Muscle layer of colon (tissue), 2 donors: ENCODE measurements at regions not wholly inside any gene's neighbourhood (a gene's known extent, or its start where the extent isn't known, plus 50 kb on each side); places are given as distances from the start of the nearest gene placed in this dataset.

ENCODE experiments used
- H3K27ac ChIP-seq: one replicate; pipeline ENCODE4 v1.7.0; 2013; ENCODE audit warnings: low read depth, mild to moderate bottlenecking, low read length, moderate library complexity
- H3K27me3 ChIP-seq, 2 donors: one replicate each; pipeline ENCODE4 v1.7.0; 2013; ENCODE audit warnings: low read length in 2 of 2, mild to moderate bottlenecking in 2 of 2; ENCODE audit not compliant: insufficient read depth in 2 of 2, control insufficient read depth in 1 of 2
- H3K36me3 ChIP-seq: one replicate; pipeline ENCODE4 v1.7.0; 2013; ENCODE audit warnings: mild to moderate bottlenecking, low read length; ENCODE audit not compliant: insufficient read depth
- H3K4me1 ChIP-seq: one replicate; pipeline ENCODE4 v1.7.0; 2013; ENCODE audit warnings: mild to moderate bottlenecking, low read length; ENCODE audit not compliant: insufficient read depth
- H3K4me3 ChIP-seq, 2 donors: one replicate each; pipeline ENCODE4 v1.7.0; 2013; ENCODE audit warnings: low read length in 2 of 2, low read depth in 1 of 2, mild to moderate bottlenecking in 1 of 2, moderate library complexity in 1 of 2
- H3K9ac ChIP-seq: one replicate; pipeline ENCODE4 v1.7.0; 2013; ENCODE audit warnings: low read length
- H3K9me3 ChIP-seq: one replicate; pipeline ENCODE4 v1.7.0; 2013; ENCODE audit warnings: mild to moderate bottlenecking, low read length
- donor health status: abdominal sarcoma.
- donor health status: Adenocarcinoma of cecum.

- no peaks in the 10 kb centered on the region for H3K4me1 ChIP-seq
- no peaks in the 10 kb centered on the region for H3K27me3 ChIP-seq
- H3K9me3 ChIP-seq, result no peaks in the 10 kb centered on the region
- H3K36me3 ChIP-seq, result no peaks in the 10 kb centered on the region
- no peak overlapping the region for H3K27ac ChIP-seq
- H3K9ac ChIP-seq, result no peak overlapping the region
- no peak overlapping the region for H3K4me3 ChIP-seq
Observed at GRCh38 chr13:107231944-107232343, 664.0 kb upstream of the ARGLU1 start.

GRCh38 chr13:107223867-107224266, 655.9 kb upstream of the ARGLU1 start:
- no peaks in the 10 kb centered on the region for H3K9me3 ChIP-seq
- no peak overlapping the region for H3K27ac ChIP-seq
- no peak overlapping the region for H3K9ac ChIP-seq
- no peaks in the 10 kb centered on the region for H3K4me1 ChIP-seq
- H3K4me3 ChIP-seq, result no peak overlapping the region
- no peaks in the 10 kb centered on the region for H3K27me3 ChIP-seq
- H3K36me3 ChIP-seq, result no peaks in the 10 kb centered on the region

GRCh38 chr13:107222597-107222996, 654.7 kb upstream of the ARGLU1 start:
- Histone ChIP-seq H3K27ac (no peak overlapping the region), H3K4me3 (no peak overlapping the region), H3K36me3 (no peaks in the 10 kb centered on the region), H3K9me3 (no peaks in the 10 kb centered on the region), H3K4me1 (no peaks in the 10 kb centered on the region), H3K27me3 (no peaks in the 10 kb centered on the region), H3K9ac (no peak overlapping the region)

GRCh38 chr13:107220245-107220644, 652.3 kb upstream of the ARGLU1 start:
- no peaks in the 10 kb centered on the region for H3K9me3 ChIP-seq
- H3K4me1 ChIP-seq, result no peaks in the 10 kb centered on the region
- H3K27ac ChIP-seq, result no peak overlapping the region
- H3K9ac ChIP-seq, result no peak overlapping the region
- no peaks in the 10 kb centered on the region for H3K36me3 ChIP-seq
- H3K27me3 ChIP-seq, result no peaks in the 10 kb centered on the region
- H3K4me3 ChIP-seq, result no peak overlapping the region

- H3K36me3 ChIP-seq, result no peaks in the 10 kb centered on the region
- H3K9me3 ChIP-seq, result no peaks in the 10 kb centered on the region
- no peaks in the 10 kb centered on the region for H3K27me3 ChIP-seq
- no peak overlapping the region for H3K4me3 ChIP-seq
- no peaks in the 10 kb centered on the region for H3K4me1 ChIP-seq
- H3K27ac ChIP-seq, result no peak overlapping the region
- no peak overlapping the region for H3K9ac ChIP-seq
Observed at GRCh38 chr13:107217251-107217650, 649.3 kb upstream of the ARGLU1 start.

GRCh38 chr13:107216046-107216755, 648.3 kb upstream of the ARGLU1 start:
- Histone ChIP-seq H3K36me3 (no peaks in the 10 kb centered on the region), H3K4me3 (no peak overlapping the region), H3K4me1 (no peaks in the 10 kb centered on the region), H3K9me3 (no peaks in the 10 kb centered on the region), H3K27ac (no peak overlapping the region), H3K27me3 (no peaks in the 10 kb centered on the region), H3K9ac (no peak overlapping the region)

- H3K4me1 ChIP-seq, result no peaks in the 10 kb centered on the region
- no peak overlapping the region for H3K4me3 ChIP-seq
- no peaks in the 10 kb centered on the region for H3K9me3 ChIP-seq
- H3K27ac ChIP-seq, result no peak overlapping the region
- no peaks in the 10 kb centered on the region for H3K36me3 ChIP-seq
- H3K27me3 ChIP-seq, result no peaks in the 10 kb centered on the region
- no peak overlapping the region for H3K9ac ChIP-seq
Observed at GRCh38 chr13:107211073-107211472, 643.1 kb upstream of the ARGLU1 start.

GRCh38 chr13:107210723-107211030, 642.7 kb upstream of the ARGLU1 start:
- Histone ChIP-seq H3K4me1 (no peaks in the 10 kb centered on the region), H3K27me3 (no peaks in the 10 kb centered on the region), H3K27ac (no peak overlapping the region), H3K9me3 (no peaks in the 10 kb centered on the region), H3K4me3 (peak overlapping the region in 1 of 2 donors; percentile 2), H3K9ac (no peak overlapping the region), H3K36me3 (no peaks in the 10 kb centered on the region)

- no peak overlapping the region for H3K27ac ChIP-seq
- H3K27me3 ChIP-seq, result no peaks in the 10 kb centered on the region
- no peak overlapping the region for H3K9ac ChIP-seq
- peak overlapping the region in 1 of 2 donors; percentile 2 for H3K4me3 ChIP-seq
- no peaks in the 10 kb centered on the region for H3K36me3 ChIP-seq
- H3K9me3 ChIP-seq, result no peaks in the 10 kb centered on the region
- no peaks in the 10 kb centered on the region for H3K4me1 ChIP-seq
Observed at GRCh38 chr13:107209824-107210722, 642.1 kb upstream of the ARGLU1 start.

GRCh38 chr13:107208889-107209288, 641.0 kb upstream of the ARGLU1 start:
- Histone ChIP-seq H3K9me3 (no peaks in the 10 kb centered on the region), H3K9ac (no peak overlapping the region), H3K36me3 (no peaks in the 10 kb centered on the region), H3K4me1 (no peaks in the 10 kb centered on the region), H3K27ac (no peak overlapping the region), H3K4me3 (no peak overlapping the region), H3K27me3 (no peaks in the 10 kb centered on the region)

- no peak overlapping the region for H3K4me3 ChIP-seq
- no peaks in the 10 kb centered on the region for H3K4me1 ChIP-seq
- H3K36me3 ChIP-seq, result no peaks in the 10 kb centered on the region
- no peak overlapping the region for H3K27ac ChIP-seq
- no peaks in the 10 kb centered on the region for H3K9me3 ChIP-seq
- no peak overlapping the region for H3K9ac ChIP-seq
- H3K27me3 ChIP-seq, result no peaks in the 10 kb centered on the region
Observed at GRCh38 chr13:107205318-107206104, 637.6 kb upstream of the ARGLU1 start.
